ENCODE measurements at regions not wholly inside any gene's neighbourhood (a gene's known extent, or its start where the extent isn't known, plus 50 kb on each side); places are given as distances from the start of the nearest gene placed in this dataset.

GRCh38 chr17:51430591-51430990 is 170.2 kb downstream of the UTP18 start:
- Mint-ChIP-seq H3K4me1 (peaks cover 48% of the 10 kb centered on the region), H3K9me3 (ENCODE audit: low read depth) (no peaks in the 10 kb centered on the region), H3K4me3 (no peak overlapping the region), H3K27ac (no peak overlapping the region), H3K36me3 (peaks cover 1% of the 10 kb centered on the region), H3K27me3 (peaks cover 3% of the 10 kb centered on the region)
- DNase-seq: no peak
- no peak for ATAC-seq
- CTCF ChIA-PET: interaction anchor here (0.5 kb wide), 1 partner anchor 1346 kb away, joined by 3 read pairs; no protein-coding TSS in a partner anchor

GRCh38 chr17:51434434-51435170 is 174.3 kb downstream of the UTP18 start:
- CTCF ChIA-PET: interaction anchor here (2.8 kb wide), 1 partner anchor 26 kb away, joined by 9 read pairs; no protein-coding TSS in a partner anchor
- no peak for ATAC-seq
- peaks cover 23% of the 10 kb centered on the region for H3K4me1 Mint-ChIP-seq
- no peaks in the 10 kb centered on the region for H3K36me3 Mint-ChIP-seq
- no peak overlapping the region for H3K4me3 Mint-ChIP-seq
- no peaks in the 10 kb centered on the region for H3K9me3 Mint-ChIP-seq (ENCODE audit: low read depth)
- no peak for DNase-seq
- no peak overlapping the region for H3K27ac Mint-ChIP-seq
- H3K27me3 Mint-ChIP-seq: peaks cover 3% of the 10 kb centered on the region

GRCh38 chr17:51435171-51435552 is 174.8 kb downstream of the UTP18 start:
- no peak for DNase-seq

GRCh38 chr17:51435641-51436091 is 175.3 kb downstream of the UTP18 start:
- Mint-ChIP-seq H3K27ac (no peak overlapping the region), H3K4me3 (no peak overlapping the region), H3K9me3 (ENCODE audit: low read depth) (no peaks in the 10 kb centered on the region), H3K4me1 (peaks cover 16% of the 10 kb centered on the region), H3K36me3 (no peaks in the 10 kb centered on the region), H3K27me3 (peaks cover 3% of the 10 kb centered on the region)
- CTCF ChIA-PET: interaction anchor here (1.1 to 2.8 kb wide), 3 partner anchors 25 to 63 kb away, joined by 3 to 9 read pairs (median 4); no protein-coding TSS in a partner anchor
- DNase-seq (peak; percentile 45), ATAC-seq (no peak)

More at GRCh38 chr17:51435171-51435552, 174.8 kb downstream of the UTP18 start:
- no peak for ATAC-seq
- peaks cover 3% of the 10 kb centered on the region for H3K27me3 Mint-ChIP-seq
- CTCF ChIA-PET: interaction anchor here (1.1 to 2.8 kb wide), 3 partner anchors 26 to 63 kb away, joined by 3 to 9 read pairs (median 4); no protein-coding TSS in a partner anchor
- H3K36me3 Mint-ChIP-seq: no peaks in the 10 kb centered on the region
- no peak overlapping the region for H3K4me3 Mint-ChIP-seq
- peak overlapping the region; percentile 14 for H3K27ac Mint-ChIP-seq
- H3K9me3 Mint-ChIP-seq (ENCODE audit: low read depth): no peaks in the 10 kb centered on the region
- H3K4me1 Mint-ChIP-seq: peaks cover 17% of the 10 kb centered on the region

- Mint-ChIP-seq H3K4me1 (peaks cover 12% of the 10 kb centered on the region), H3K27ac (no peak overlapping the region), H3K4me3 (no peak overlapping the region), H3K36me3 (no peaks in the 10 kb centered on the region), H3K9me3 (ENCODE audit: low read depth) (no peaks in the 10 kb centered on the region), H3K27me3 (peaks cover 7% of the 10 kb centered on the region)
- DNase-seq: no peak
- no peak for ATAC-seq
- CTCF ChIA-PET: interaction anchor here (1.0 kb wide), 1 partner anchor 21 kb away, joined by 3 read pairs; no protein-coding TSS in a partner anchor
Observed at GRCh38 chr17:51439395-51440229, 179.3 kb downstream of the UTP18 start.

- CTCF ChIA-PET: interaction anchor here (2.5 kb wide), 1 partner anchor 21 kb away, joined by 12 read pairs; no protein-coding TSS in a partner anchor
- peaks cover 16% of the 10 kb centered on the region for H3K4me1 Mint-ChIP-seq
- ATAC-seq: no peak
Observed at GRCh38 chr17:51441431-51441830, 181.1 kb downstream of the UTP18 start.

GRCh38 chr17:51442088-51442865 is 181.9 kb downstream of the UTP18 start:
- Mint-ChIP-seq H3K27ac (no peak overlapping the region), H3K4me1 (peaks cover 16% of the 10 kb centered on the region), H3K27me3 (peaks cover 17% of the 10 kb centered on the region), H3K36me3 (peaks cover 1% of the 10 kb centered on the region), H3K4me3 (no peak overlapping the region), H3K9me3 (ENCODE audit: low read depth) (no peaks in the 10 kb centered on the region)
- no peak for DNase-seq
- no peak for ATAC-seq
- CTCF ChIA-PET: interaction anchor here (2.5 kb wide), 1 partner anchor 20 kb away, joined by 12 read pairs; no protein-coding TSS in a partner anchor

More at GRCh38 chr17:51441431-51441830, 181.1 kb downstream of the UTP18 start:
- Mint-ChIP-seq H3K36me3 (peaks cover 1% of the 10 kb centered on the region), H3K27me3 (peaks cover 16% of the 10 kb centered on the region), H3K4me3 (no peak overlapping the region), H3K9me3 (ENCODE audit: low read depth) (no peaks in the 10 kb centered on the region), H3K27ac (no peak overlapping the region)
- no peak for DNase-seq

- H3K36me3 Mint-ChIP-seq: peaks cover 1% of the 10 kb centered on the region
- no peaks in the 10 kb centered on the region for H3K9me3 Mint-ChIP-seq (ENCODE audit: low read depth)
- H3K4me3 Mint-ChIP-seq: no peak overlapping the region
- H3K4me1 Mint-ChIP-seq: peaks cover 16% of the 10 kb centered on the region
- ATAC-seq: no peak
- H3K27me3 Mint-ChIP-seq: peaks cover 24% of the 10 kb centered on the region
- CTCF ChIA-PET: no interaction called here
- no peak for DNase-seq
- no peak overlapping the region for H3K27ac Mint-ChIP-seq
Observed at GRCh38 chr17:51443646-51444045, 183.3 kb downstream of the UTP18 start.

GRCh38 chr17:51445946-51446345 is 185.6 kb downstream of the UTP18 start:
- Mint-ChIP-seq H3K4me1 (peaks cover 11% of the 10 kb centered on the region), H3K9me3 (ENCODE audit: low read depth) (no peaks in the 10 kb centered on the region), H3K4me3 (no peak overlapping the region), H3K27me3 (peaks cover 35% of the 10 kb centered on the region), H3K27ac (no peak overlapping the region), H3K36me3 (peaks cover 1% of the 10 kb centered on the region)
- no peak for DNase-seq
- CTCF ChIA-PET: no interaction called here
- ATAC-seq: no peak

GRCh38 chr17:51454456-51454978 is 194.2 kb downstream of the UTP18 start:
- Mint-ChIP-seq H3K27me3 (peaks cover 10% of the 10 kb centered on the region), H3K9me3 (ENCODE audit: low read depth) (no peaks in the 10 kb centered on the region), H3K27ac (no peak overlapping the region), H3K36me3 (no peaks in the 10 kb centered on the region), H3K4me3 (no peak overlapping the region), H3K4me1 (no peaks in the 10 kb centered on the region)
- DNase-seq (no peak), ATAC-seq (no peak)
- CTCF ChIA-PET: no interaction called here

GRCh38 chr17:51455211-51455610 is 194.9 kb downstream of the UTP18 start:
- CTCF ChIA-PET: no interaction called here

GRCh38 chr17:51455931-51456330 is 195.6 kb downstream of the UTP18 start:
- no peaks in the 10 kb centered on the region for H3K36me3 Mint-ChIP-seq
- CTCF ChIA-PET: no interaction called here
- no peaks in the 10 kb centered on the region for H3K9me3 Mint-ChIP-seq (ENCODE audit: low read depth)
- DNase-seq (no peak), ATAC-seq (no peak)
- H3K4me3 Mint-ChIP-seq: no peak overlapping the region
- H3K4me1 Mint-ChIP-seq: no peaks in the 10 kb centered on the region
- H3K27me3 Mint-ChIP-seq: no peaks in the 10 kb centered on the region
- H3K27ac Mint-ChIP-seq: no peak overlapping the region

More at GRCh38 chr17:51455211-51455610, 194.9 kb downstream of the UTP18 start:
- H3K4me3 Mint-ChIP-seq: no peak overlapping the region
- H3K36me3 Mint-ChIP-seq: no peaks in the 10 kb centered on the region
- peaks cover 4% of the 10 kb centered on the region for H3K27me3 Mint-ChIP-seq
- H3K4me1 Mint-ChIP-seq: no peaks in the 10 kb centered on the region
- DNase-seq (no peak), ATAC-seq (no peak)
- H3K27ac Mint-ChIP-seq: no peak overlapping the region
- no peaks in the 10 kb centered on the region for H3K9me3 Mint-ChIP-seq (ENCODE audit: low read depth)

- Mint-ChIP-seq H3K36me3 (no peaks in the 10 kb centered on the region), H3K27me3 (no peaks in the 10 kb centered on the region), H3K4me1 (no peaks in the 10 kb centered on the region), H3K4me3 (no peak overlapping the region), H3K9me3 (ENCODE audit: low read depth) (no peaks in the 10 kb centered on the region), H3K27ac (no peak overlapping the region)
- DNase-seq: no peak
- no peak for ATAC-seq
- CTCF ChIA-PET: no interaction called here
Observed at GRCh38 chr17:51456942-51457341, 196.6 kb downstream of the UTP18 start.
